Skeletal muscle tissue (tissue), 3 donors: ENCODE measurements at regions not wholly inside any gene's neighbourhood (a gene's known extent, or its start where the extent isn't known, plus 50 kb on each side); places are given as distances from the start of the nearest gene placed in this dataset.

ENCODE experiments used
- H3K27ac ChIP-seq: one replicate; pipeline ENCODE4 v1.7.0; 2013; ENCODE audit warnings: mild to moderate bottlenecking, low read depth, low read length, inconsistent platforms
- H3K27me3 ChIP-seq, 3 donors: one replicate each; pipeline ENCODE4 v1.7.0; 2013; ENCODE audit warnings: low read length in 3 of 3; ENCODE audit not compliant: control insufficient read depth in 3 of 3, insufficient read depth in 3 of 3
- H3K36me3 ChIP-seq, 3 donors: one replicate each; pipeline ENCODE4 v1.7.0; 2013; ENCODE audit warnings: low read length in 3 of 3; ENCODE audit not compliant: control insufficient read depth in 3 of 3, insufficient read depth in 3 of 3
- H3K4me1 ChIP-seq, 3 donors: one replicate each; pipeline ENCODE4 v1.7.0; 2013; ENCODE audit warnings: low read length in 3 of 3, mild to moderate bottlenecking in 3 of 3; ENCODE audit not compliant: control insufficient read depth in 3 of 3, insufficient read depth in 3 of 3
- H3K4me3 ChIP-seq, 3 donors: one replicate each; pipeline ENCODE4 v1.7.0; 2013; ENCODE audit warnings: low read length in 3 of 3
- H3K9ac ChIP-seq, 3 donors: one replicate each; pipeline ENCODE4 v1.7.0; 2013; ENCODE audit warnings: low read length in 3 of 3, mild to moderate bottlenecking in 3 of 3, moderate library complexity in 2 of 3, low read depth in 1 of 3
- H3K9me3 ChIP-seq, 3 donors: one replicate each; pipeline ENCODE4 v1.7.0; 2013; ENCODE audit warnings: low read length in 3 of 3; ENCODE audit not compliant: control insufficient read depth in 3 of 3
- donor health status: Osteomylitis.

- no peak overlapping the region for H3K4me3 ChIP-seq
- H3K36me3 ChIP-seq = no peaks in the 10 kb centered on the region
- H3K9ac ChIP-seq = no peak overlapping the region
- H3K27me3 ChIP-seq = peaks cover 0 to 28% (median 11%) of the 10 kb centered on the region in 3 donors
- H3K4me1 ChIP-seq = no peaks in the 10 kb centered on the region
- no peaks in the 10 kb centered on the region for H3K9me3 ChIP-seq
- H3K27ac ChIP-seq = no peak overlapping the region
Observed at GRCh38 chr17:17406225-17406624, 70.6 kb upstream of the MED9 start.

GRCh38 chr17:17408236-17408794, 68.5 kb upstream of the MED9 start:
- Histone ChIP-seq H3K4me3 (no peak overlapping the region), H3K27ac (no peak overlapping the region), H3K4me1 (no peaks in the 10 kb centered on the region), H3K27me3 (peaks cover 0 to 28% (median 16%) of the 10 kb centered on the region in 3 donors), H3K36me3 (no peaks in the 10 kb centered on the region), H3K9me3 (no peaks in the 10 kb centered on the region), H3K9ac (no peak overlapping the region)

GRCh38 chr17:17410357-17410756, 66.4 kb upstream of the MED9 start:
- peaks cover 9 to 15% (median 10%) of the 10 kb centered on the region in 3 donors for H3K4me1 ChIP-seq
- H3K9me3 ChIP-seq = no peaks in the 10 kb centered on the region

GRCh38 chr17:17411692-17412091, 65.1 kb upstream of the MED9 start:
- Histone ChIP-seq H3K36me3 (no peaks in the 10 kb centered on the region), H3K4me1 (peaks cover 15 to 24% (median 18%) of the 10 kb centered on the region in 3 donors), H3K4me3 (no peak overlapping the region), H3K27ac (no peak overlapping the region), H3K27me3 (peaks cover 0 to 28% (median 28%) of the 10 kb centered on the region in 3 donors), H3K9me3 (no peaks in the 10 kb centered on the region), H3K9ac (no peak overlapping the region)

More at GRCh38 chr17:17410357-17410756, 66.4 kb upstream of the MED9 start:
- H3K27ac ChIP-seq = no peak overlapping the region
- no peaks in the 10 kb centered on the region for H3K36me3 ChIP-seq
- H3K9ac ChIP-seq = no peak overlapping the region
- no peak overlapping the region for H3K4me3 ChIP-seq
- peaks cover 0 to 28% (median 28%) of the 10 kb centered on the region in 3 donors for H3K27me3 ChIP-seq

- Histone ChIP-seq H3K4me3 (no peak overlapping the region), H3K27ac (no peak overlapping the region), H3K9ac (no peak overlapping the region), H3K27me3 (peaks cover 0 to 28% (median 28%) of the 10 kb centered on the region in 3 donors), H3K36me3 (no peaks in the 10 kb centered on the region), H3K9me3 (no peaks in the 10 kb centered on the region), H3K4me1 (peaks cover 18 to 27% (median 19%) of the 10 kb centered on the region in 3 donors)
Observed at GRCh38 chr17:17412326-17412725, 64.5 kb upstream of the MED9 start.

- peaks cover 18 to 27% (median 19%) of the 10 kb centered on the region in 3 donors for H3K4me1 ChIP-seq
- no peak overlapping the region for H3K4me3 ChIP-seq
- H3K27me3 ChIP-seq = peaks cover 0 to 28% (median 28%) of the 10 kb centered on the region in 3 donors
- H3K36me3 ChIP-seq = no peaks in the 10 kb centered on the region
- H3K9ac ChIP-seq = no peak overlapping the region
- no peaks in the 10 kb centered on the region for H3K9me3 ChIP-seq
- H3K27ac ChIP-seq = peak overlapping the region; percentile 68
Observed at GRCh38 chr17:17413215-17413792, 63.5 kb upstream of the MED9 start.

GRCh38 chr17:17413821-17414220, 63.0 kb upstream of the MED9 start:
- Histone ChIP-seq H3K4me3 (peak overlapping the region; percentile 22 to 45 (median 38)), H3K36me3 (no peaks in the 10 kb centered on the region), H3K27ac (peak overlapping the region; percentile 68), H3K4me1 (peaks cover 19 to 27% (median 22%) of the 10 kb centered on the region in 3 donors), H3K9ac (peak overlapping the region in 1 of 3 donors; percentile 62), H3K27me3 (peaks cover 0 to 28% (median 25%) of the 10 kb centered on the region in 3 donors), H3K9me3 (no peaks in the 10 kb centered on the region)

GRCh38 chr17:17414341-17414805, 62.4 kb upstream of the MED9 start:
- Histone ChIP-seq H3K9me3 (no peaks in the 10 kb centered on the region), H3K4me1 (peaks cover 19 to 27% (median 22%) of the 10 kb centered on the region in 3 donors), H3K36me3 (no peaks in the 10 kb centered on the region), H3K27ac (peak overlapping the region; percentile 68), H3K4me3 (peak overlapping the region; percentile 22 to 52 (median 45)), H3K9ac (peak overlapping the region in 1 of 3 donors; percentile 62), H3K27me3 (peaks cover 0 to 28% (median 25%) of the 10 kb centered on the region in 3 donors)

GRCh38 chr17:17415006-17415405, 61.8 kb upstream of the MED9 start:
- Histone ChIP-seq H3K4me3 (no peak overlapping the region), H3K4me1 (peaks cover 23 to 29% (median 25%) of the 10 kb centered on the region in 3 donors), H3K36me3 (no peaks in the 10 kb centered on the region), H3K27me3 (peaks cover 0 to 24% (median 19%) of the 10 kb centered on the region in 3 donors), H3K27ac (peak overlapping the region; percentile 68), H3K9me3 (no peaks in the 10 kb centered on the region), H3K9ac (no peak overlapping the region)

- peaks cover 28 to 35% (median 29%) of the 10 kb centered on the region in 3 donors for H3K4me1 ChIP-seq
- no peaks in the 10 kb centered on the region for H3K9me3 ChIP-seq
- no peak overlapping the region for H3K4me3 ChIP-seq
- H3K27me3 ChIP-seq = peaks cover 0 to 18% (median 13%) of the 10 kb centered on the region in 3 donors
- no peaks in the 10 kb centered on the region for H3K36me3 ChIP-seq
- peak overlapping the region; percentile 19 for H3K27ac ChIP-seq
- no peak overlapping the region for H3K9ac ChIP-seq
Observed at GRCh38 chr17:17416007-17416399, 60.8 kb upstream of the MED9 start.
